TTC549 (cell line): ENCODE measurements at regions not wholly inside any gene's neighbourhood (a gene's known extent, or its start where the extent isn't known, plus 50 kb on each side); places are given as distances from the start of the nearest gene placed in this dataset.

Experiments used
- FAIRE-seq: peaks from 2 replicates; lab custom pipeline; 2012; peaks lifted over from hg19 to GRCh38; lab: Jason Lieb, UNC

DNA sequence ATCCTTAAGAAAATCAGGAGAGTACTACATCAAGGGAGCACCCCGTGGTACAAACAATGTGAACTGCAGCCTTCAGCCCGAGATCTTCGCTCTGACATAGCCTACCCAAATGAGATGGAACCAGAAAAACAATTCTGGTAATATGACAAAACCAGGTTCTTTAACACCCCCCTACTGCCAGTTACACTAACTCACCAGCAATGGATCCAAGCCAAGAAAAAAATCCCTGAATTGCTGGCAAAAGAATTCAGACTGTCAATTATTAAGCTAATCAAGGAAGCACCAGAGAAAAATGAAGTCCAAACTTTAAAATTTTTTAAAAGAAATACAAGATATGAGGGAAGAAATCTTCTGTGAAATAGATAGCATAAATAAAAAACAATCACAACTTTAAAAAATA lies 101.7 kb upstream of the KLF8 start:
- FAIRE-seq, result no peak

DNA sequence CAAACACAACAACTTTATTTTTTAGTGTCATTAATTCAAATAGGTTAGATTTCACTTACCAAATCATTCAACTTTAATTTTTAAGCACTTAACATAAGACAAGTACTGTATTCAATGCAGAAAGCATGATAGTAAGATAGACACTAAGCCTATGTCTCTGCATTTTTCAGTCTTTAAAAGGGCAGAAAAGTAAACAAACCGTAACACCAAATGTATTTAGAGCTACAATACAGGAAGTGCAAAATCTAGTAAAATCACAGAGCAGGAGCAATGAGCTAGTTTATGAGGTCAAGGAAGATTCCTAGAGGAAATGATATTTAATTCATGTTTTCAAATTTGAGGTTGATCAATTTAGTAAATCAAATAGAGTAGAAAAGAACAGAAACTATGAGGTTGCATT lies 68.0 kb upstream of the KLF8 start:
- FAIRE-seq, result peak; percentile 65
